GM21737 (cell line): ENCODE measurements at regions not wholly inside any gene's neighbourhood (a gene's known extent, or its start where the extent isn't known, plus 50 kb on each side); places are given as distances from the start of the nearest gene placed in this dataset.
"Not testable (repeated sequence)": the region's sequence is repeated elsewhere in the genome, so short reads cannot be mapped to it uniquely, and the experiment has no call there.

Source experiments
- ATAC-seq: cut with Tn5 transposase; IDR thresholded peaks from one replicate; pipeline ENCODE4 v1.9.1; 2021; ENCODE audit warnings: mild to moderate bottlenecking, moderate library complexity; ENCODE audit not compliant: unreplicated experiment

- no peak for ATAC-seq
These were observed 110.0 kb downstream of the DYRK2 start for GRCh38 chr12:67758521-67758920.

- no peak for ATAC-seq
These were observed 111.3 kb downstream of the DYRK2 start for GRCh38 chr12:67759829-67760228.

GRCh38 chr12:67760586-67761275, 112.2 kb downstream of the DYRK2 start:
- no peak for ATAC-seq

- no peak for ATAC-seq
These were observed 113.0 kb downstream of the DYRK2 start for GRCh38 chr12:67761566-67761965.

- ATAC-seq: no peak
These were observed 115.5 kb downstream of the DYRK2 start for GRCh38 chr12:67764055-67764454.

GRCh38 chr12:67764946-67765619, 116.5 kb downstream of the DYRK2 start:
- ATAC-seq: no peak

GRCh38 chr12:67765776-67766766, 117.5 kb downstream of the DYRK2 start:
- ATAC-seq: no peak

- no peak for ATAC-seq
These were observed 124.0 kb downstream of the DYRK2 start for GRCh38 chr12:67772267-67773169.

- no peak for ATAC-seq
These were observed 125.4 kb downstream of the DYRK2 start for GRCh38 chr12:67773896-67774295.

GRCh38 chr12:67774983-67775587, 126.5 kb downstream of the DYRK2 start:
- ATAC-seq: no peak

GRCh38 chr12:67780580-67781084, 132.1 kb downstream of the DYRK2 start:
- no peak for ATAC-seq

GRCh38 chr12:67782573-67782972, 134.0 kb downstream of the DYRK2 start:
- no peak for ATAC-seq

- ATAC-seq: no peak
These were observed 134.8 kb downstream of the DYRK2 start for GRCh38 chr12:67783393-67783792.

- no peak for ATAC-seq
These were observed 136.3 kb downstream of the DYRK2 start for GRCh38 chr12:67784831-67785230.

- ATAC-seq: no peak
These were observed 137.5 kb downstream of the DYRK2 start for GRCh38 chr12:67786086-67786485.

GRCh38 chr12:67788118-67788517, 139.6 kb downstream of the DYRK2 start:
- no peak for ATAC-seq

GRCh38 chr12:67789266-67789665, 140.7 kb downstream of the DYRK2 start:
- ATAC-seq: no peak

GRCh38 chr12:67790660-67791059, 142.1 kb downstream of the DYRK2 start:
- no peak for ATAC-seq

GRCh38 chr12:67791362-67791761, 142.8 kb downstream of the DYRK2 start:
- not testable (repeated sequence) for ATAC-seq

GRCh38 chr12:67792185-67792584, 143.6 kb downstream of the DYRK2 start:
- ATAC-seq: no peak
